ENCODE measurements at regions not wholly inside any gene's neighbourhood (a gene's known extent, or its start where the extent isn't known, plus 50 kb on each side); places are given as distances from the start of the nearest gene placed in this dataset.

GRCh38 chr3:46086986-46087385 is 59.7 kb upstream of the XCR1 start:
- TF ChIP-seq, protein P1, sequence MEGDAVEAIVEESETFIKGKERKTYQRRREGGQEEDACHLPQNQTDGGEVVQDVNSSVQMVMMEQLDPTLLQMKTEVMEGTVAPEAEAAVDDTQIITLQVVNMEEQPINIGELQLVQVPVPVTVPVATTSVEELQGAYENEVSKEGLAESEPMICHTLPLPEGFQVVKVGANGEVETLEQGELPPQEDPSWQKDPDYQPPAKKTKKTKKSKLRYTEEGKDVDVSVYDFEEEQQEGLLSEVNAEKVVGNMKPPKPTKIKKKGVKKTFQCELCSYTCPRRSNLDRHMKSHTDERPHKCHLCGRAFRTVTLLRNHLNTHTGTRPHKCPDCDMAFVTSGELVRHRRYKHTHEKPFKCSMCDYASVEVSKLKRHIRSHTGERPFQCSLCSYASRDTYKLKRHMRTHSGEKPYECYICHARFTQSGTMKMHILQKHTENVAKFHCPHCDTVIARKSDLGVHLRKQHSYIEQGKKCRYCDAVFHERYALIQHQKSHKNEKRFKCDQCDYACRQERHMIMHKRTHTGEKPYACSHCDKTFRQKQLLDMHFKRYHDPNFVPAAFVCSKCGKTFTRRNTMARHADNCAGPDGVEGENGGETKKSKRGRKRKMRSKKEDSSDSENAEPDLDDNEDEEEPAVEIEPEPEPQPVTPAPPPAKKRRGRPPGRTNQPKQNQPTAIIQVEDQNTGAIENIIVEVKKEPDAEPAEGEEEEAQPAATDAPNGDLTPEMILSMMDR (IDR thresholded peaks at IDR 0.05): no peak
- TF ChIP-seq POLR2AphosphoS5 (IDR thresholded peaks at IDR 0.05) (no peak), POLR2A (IDR thresholded peaks at IDR 0.05) (no peak)
